GM18505 (cell line): ENCODE measurements at regions not wholly inside any gene's neighbourhood (a gene's known extent, or its start where the extent isn't known, plus 50 kb on each side); places are given as distances from the start of the nearest gene placed in this dataset.
"Not testable (repeated sequence)": the region's sequence is repeated elsewhere in the genome, so short reads cannot be mapped to it uniquely, and the experiment has no call there.

Experiments
- ATAC-seq: cut with Tn5 transposase; IDR thresholded peaks from one replicate; pipeline ENCODE4 v1.9.1; 2021; ENCODE audit not compliant: unreplicated experiment
- POLR2A ChIP-seq: IDR thresholded peaks from 4 replicates; pipeline ENCODE4 v1.6.1; 2011; ENCODE audit warnings: borderline replicate concordance; ENCODE audit not compliant: insufficient read depth, insufficient read length; ENCODE audit errors: extremely low read depth

DNA sequence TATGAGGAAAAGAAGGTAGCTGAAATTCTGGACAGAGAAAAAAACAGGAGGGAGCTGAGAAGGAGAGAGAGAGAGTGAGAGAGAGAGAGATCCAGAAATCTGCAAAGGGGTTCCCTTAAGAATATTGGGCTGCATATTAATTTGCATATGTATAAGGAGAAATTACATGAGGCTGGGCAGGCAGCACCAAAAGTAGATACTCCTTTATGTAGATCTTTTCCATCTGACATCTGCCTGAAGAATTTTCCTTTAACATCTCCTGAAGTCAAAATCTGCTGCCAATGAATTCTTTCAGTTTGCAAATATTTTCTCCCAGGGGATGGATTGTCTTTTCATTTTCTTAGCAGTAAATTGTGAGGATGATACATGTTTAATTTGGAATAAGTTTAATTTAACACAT lies 1365.3 kb downstream of the GATA3 start:
- ATAC-seq, result no peak
- no peak for TF ChIP-seq POLR2A

GRCh38 chr10:9427209-9427608 lies 1372.7 kb downstream of the GATA3 start:
- TF ChIP-seq POLR2A, result no peak
- ATAC-seq, result no peak

- ATAC-seq, result no peak
- no peak for TF ChIP-seq POLR2A
Observed at GRCh38 chr10:9437131-9437530, 1382.6 kb downstream of the GATA3 start.

DNA sequence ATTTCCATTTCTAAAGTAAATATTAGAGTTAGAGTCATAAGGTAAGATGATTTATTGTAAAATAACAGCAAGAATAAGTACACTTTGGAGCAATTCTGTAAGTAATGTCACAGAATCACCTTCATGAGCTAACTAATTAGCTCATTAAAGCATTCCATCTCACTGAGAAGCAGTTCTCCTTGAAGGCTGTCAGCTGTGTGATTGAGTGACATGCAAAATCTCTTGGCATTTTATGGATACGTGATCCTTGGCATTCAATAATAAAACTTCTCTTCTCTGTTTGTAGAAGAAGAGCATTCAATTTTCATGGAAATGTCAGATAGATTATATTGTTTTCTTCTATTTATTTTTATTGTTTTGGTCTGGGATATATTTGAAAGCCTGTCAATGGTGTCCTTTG lies 1389.3 kb downstream of the GATA3 start:
- no peak for TF ChIP-seq POLR2A

DNA sequence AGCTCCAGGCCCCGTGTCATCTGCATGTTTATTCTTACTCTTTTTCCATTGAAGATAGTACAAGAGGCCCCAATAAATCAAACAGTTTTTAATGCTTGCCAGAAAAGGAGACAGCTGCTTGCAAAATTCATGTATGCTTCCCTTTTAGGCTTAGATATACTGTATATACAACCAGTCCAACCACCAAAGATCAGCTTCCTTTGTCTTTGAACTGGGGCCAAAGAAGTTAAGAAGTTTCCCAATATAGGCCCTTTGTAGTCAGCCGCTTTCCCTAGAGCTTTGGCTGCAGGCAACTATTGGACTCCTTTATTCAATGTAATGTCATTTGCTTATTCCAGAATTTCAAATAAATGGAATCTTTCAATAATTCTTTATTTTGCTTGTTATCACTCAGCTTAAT lies 1395.0 kb downstream of the GATA3 start:
- no peak for ATAC-seq
- TF ChIP-seq POLR2A, result no peak

More for the DNA sequence above, 1389.3 kb downstream of the GATA3 start:
- ATAC-seq, result no peak

- no peak for ATAC-seq
- no peak for TF ChIP-seq POLR2A
Observed at GRCh38 chr10:9450801-9451200, 1396.3 kb downstream of the GATA3 start.

GRCh38 chr10:9451211-9451773 lies 1396.8 kb downstream of the GATA3 start:
- no peak for TF ChIP-seq POLR2A
- ATAC-seq, result no peak

- no peak for ATAC-seq
- TF ChIP-seq POLR2A, result no peak
Observed at GRCh38 chr10:9452056-9452455, 1397.6 kb downstream of the GATA3 start.

DNA sequence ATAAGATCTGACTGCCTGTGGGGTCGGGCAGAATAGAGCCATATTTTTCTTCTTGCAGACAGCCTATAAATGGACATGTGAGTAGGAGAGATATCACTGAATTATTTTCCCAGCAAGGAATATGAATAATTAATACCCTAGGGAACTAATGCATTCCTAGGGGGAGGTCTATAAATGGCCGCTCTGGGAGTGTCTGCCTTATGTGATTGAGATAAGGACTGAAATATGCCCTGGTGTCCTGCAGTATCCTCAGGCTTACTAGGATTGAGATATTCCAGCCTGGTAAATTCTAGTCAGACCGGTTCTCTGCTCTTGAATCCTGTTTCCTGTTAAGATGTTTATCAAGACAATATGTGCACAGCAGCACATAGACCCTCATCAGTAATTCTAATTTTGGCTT lies 1399.4 kb downstream of the GATA3 start:
- ATAC-seq, result not testable (repeated sequence)

DNA sequence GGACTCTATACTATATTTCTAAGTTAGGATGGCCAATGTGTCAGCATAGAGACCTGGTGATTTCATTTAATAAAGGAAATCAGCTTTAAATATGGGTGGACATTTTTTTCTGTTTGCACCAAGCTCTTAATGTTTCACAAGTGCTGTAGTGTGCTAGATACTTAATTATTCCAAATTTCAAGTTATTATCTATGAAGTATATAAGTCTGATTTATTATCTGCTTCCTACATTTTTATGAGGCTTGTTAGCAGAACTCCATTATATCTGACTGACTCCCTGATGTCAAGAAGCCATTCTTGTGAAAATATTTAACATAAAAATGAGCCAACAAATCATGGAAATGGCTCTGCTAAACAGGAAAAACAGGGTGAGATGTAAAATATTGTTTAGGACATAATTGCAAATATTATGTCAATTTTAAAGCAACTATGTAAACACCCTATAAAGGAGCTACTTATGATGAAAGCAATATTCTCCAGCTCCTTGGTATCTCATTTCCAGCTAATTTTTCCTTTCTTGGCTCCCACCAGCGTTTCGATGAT lies 1415.2 kb downstream of the GATA3 start:
- no peak for ATAC-seq
- no peak for TF ChIP-seq POLR2A

GRCh38 chr10:9470581-9470980 lies 1416.1 kb downstream of the GATA3 start:
- TF ChIP-seq POLR2A, result no peak
- ATAC-seq, result no peak

- TF ChIP-seq POLR2A, result no peak
- ATAC-seq, result no peak
Observed at GRCh38 chr10:9501944-9502343, 1447.5 kb downstream of the GATA3 start.

- ATAC-seq, result no peak
- TF ChIP-seq POLR2A, result no peak
Observed at GRCh38 chr10:9504227-9504626, 1449.7 kb downstream of the GATA3 start.

- no peak for TF ChIP-seq POLR2A
- ATAC-seq, result no peak
Observed at GRCh38 chr10:9505546-9505945, 1451.1 kb downstream of the GATA3 start.

GRCh38 chr10:9508606-9509005 lies 1454.1 kb downstream of the GATA3 start:
- ATAC-seq, result no peak
- TF ChIP-seq POLR2A, result no peak
